ENCODE measurements at regions not wholly inside any gene's neighbourhood (a gene's known extent, or its start where the extent isn't known, plus 50 kb on each side); places are given as distances from the start of the nearest gene placed in this dataset.
"Not testable (repeated sequence)": the region's sequence is repeated elsewhere in the genome, so short reads cannot be mapped to it uniquely, and the experiment has no call there.

DNA sequence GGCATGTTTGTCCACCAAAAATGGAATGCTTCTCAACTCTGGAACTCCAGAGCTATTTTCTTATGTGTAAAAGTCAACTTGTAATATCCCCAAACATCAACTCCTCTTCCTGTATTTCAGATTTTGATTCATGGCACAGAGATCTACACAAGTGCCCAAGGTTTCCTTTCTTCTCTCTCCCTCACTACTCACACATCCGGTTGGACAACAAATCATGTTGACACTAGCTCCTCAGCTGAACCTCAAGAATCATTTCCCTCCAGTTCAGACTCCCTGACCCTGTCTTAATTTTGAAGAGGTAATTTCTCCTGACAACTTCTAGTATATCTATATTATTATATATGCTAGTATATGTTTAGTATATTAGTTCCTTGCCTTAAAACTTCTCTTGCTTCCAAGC, 485.4 kb upstream of the CCDC196 start:
- FAIRE-seq, result no peak
- TF ChIP-seq POLR2A (IDR thresholded peaks at IDR 0.05; ENCODE audit: low read depth, low read length), result no peak
- TF ChIP-seq TAF1 (IDR thresholded peaks at IDR 0.05; ENCODE audit: low read depth, low read length), result no peak
- no peak for TF ChIP-seq PAX5 (IDR thresholded peaks at IDR 0.05; ENCODE audit: insufficient read depth, low read length, severe bottlenecking)
- TF ChIP-seq SPI1 (IDR thresholded peaks at IDR 0.05; ENCODE audit: low read depth, low read length), result no peak
- no peak for TF ChIP-seq POLR2AphosphoS5 (IDR thresholded peaks at IDR 0.05; ENCODE audit: low read depth, low read length)
- no peak for TF ChIP-seq POU2F2 (IDR thresholded peaks at IDR 0.05; ENCODE audit: low read depth, low read length)
- no peak for DNase-seq (ENCODE audit: insufficient read length, low spot score)

- TF ChIP-seq POU2F2 (IDR thresholded peaks at IDR 0.05; ENCODE audit: low read depth, low read length) (no peak), POLR2A (IDR thresholded peaks at IDR 0.05; ENCODE audit: low read depth, low read length) (no peak), SPI1 (IDR thresholded peaks at IDR 0.05; ENCODE audit: low read depth, low read length) (no peak), TAF1 (IDR thresholded peaks at IDR 0.05; ENCODE audit: low read depth, low read length) (no peak), POLR2AphosphoS5 (IDR thresholded peaks at IDR 0.05; ENCODE audit: low read depth, low read length) (no peak), PAX5 (IDR thresholded peaks at IDR 0.05; ENCODE audit: insufficient read depth, low read length, severe bottlenecking) (no peak)
- FAIRE-seq (no peak), DNase-seq (ENCODE audit: insufficient read length, low spot score) (no peak)
Observed at GRCh38 chr14:66001356-66001755, 484.8 kb upstream of the CCDC196 start.

- FAIRE-seq (no peak), DNase-seq (ENCODE audit: insufficient read length, low spot score) (no peak)
- TF ChIP-seq PAX5 (IDR thresholded peaks at IDR 0.05; ENCODE audit: insufficient read depth, low read length, severe bottlenecking) (no peak), POLR2A (IDR thresholded peaks at IDR 0.05; ENCODE audit: low read depth, low read length) (no peak), SPI1 (IDR thresholded peaks at IDR 0.05; ENCODE audit: low read depth, low read length) (no peak), POLR2AphosphoS5 (IDR thresholded peaks at IDR 0.05; ENCODE audit: low read depth, low read length) (no peak), TAF1 (IDR thresholded peaks at IDR 0.05; ENCODE audit: low read depth, low read length) (no peak), POU2F2 (IDR thresholded peaks at IDR 0.05; ENCODE audit: low read depth, low read length) (no peak)
Observed at GRCh38 chr14:66003082-66003730, 483.0 kb upstream of the CCDC196 start.

- no peak for DNase-seq (ENCODE audit: insufficient read length, low spot score)
- no peak for FAIRE-seq
- no peak for TF ChIP-seq POLR2A (IDR thresholded peaks at IDR 0.05; ENCODE audit: low read depth, low read length)
- no peak for TF ChIP-seq PAX5 (IDR thresholded peaks at IDR 0.05; ENCODE audit: insufficient read depth, low read length, severe bottlenecking)
- TF ChIP-seq POU2F2 (IDR thresholded peaks at IDR 0.05; ENCODE audit: low read depth, low read length), result no peak
- TF ChIP-seq POLR2AphosphoS5 (IDR thresholded peaks at IDR 0.05; ENCODE audit: low read depth, low read length), result no peak
- TF ChIP-seq TAF1 (IDR thresholded peaks at IDR 0.05; ENCODE audit: low read depth, low read length), result no peak
- TF ChIP-seq SPI1 (IDR thresholded peaks at IDR 0.05; ENCODE audit: low read depth, low read length), result no peak
Observed at GRCh38 chr14:66005900-66006434, 480.2 kb upstream of the CCDC196 start.

GRCh38 chr14:66008631-66009030, 477.5 kb upstream of the CCDC196 start:
- FAIRE-seq (no peak), DNase-seq (ENCODE audit: insufficient read length, low spot score) (no peak)
- TF ChIP-seq SPI1 (IDR thresholded peaks at IDR 0.05; ENCODE audit: low read depth, low read length) (no peak), POU2F2 (IDR thresholded peaks at IDR 0.05; ENCODE audit: low read depth, low read length) (no peak), PAX5 (IDR thresholded peaks at IDR 0.05; ENCODE audit: insufficient read depth, low read length, severe bottlenecking) (no peak), POLR2A (IDR thresholded peaks at IDR 0.05; ENCODE audit: low read depth, low read length) (no peak), TAF1 (IDR thresholded peaks at IDR 0.05; ENCODE audit: low read depth, low read length) (no peak), POLR2AphosphoS5 (IDR thresholded peaks at IDR 0.05; ENCODE audit: low read depth, low read length) (no peak)

- FAIRE-seq (no peak), DNase-seq (ENCODE audit: insufficient read length, low spot score) (no peak)
- TF ChIP-seq TAF1 (IDR thresholded peaks at IDR 0.05; ENCODE audit: low read depth, low read length) (no peak), SPI1 (IDR thresholded peaks at IDR 0.05; ENCODE audit: low read depth, low read length) (no peak), POU2F2 (IDR thresholded peaks at IDR 0.05; ENCODE audit: low read depth, low read length) (no peak), PAX5 (IDR thresholded peaks at IDR 0.05; ENCODE audit: insufficient read depth, low read length, severe bottlenecking) (no peak), POLR2AphosphoS5 (IDR thresholded peaks at IDR 0.05; ENCODE audit: low read depth, low read length) (no peak)
Observed at GRCh38 chr14:66009089-66009488, 477.1 kb upstream of the CCDC196 start.

DNA sequence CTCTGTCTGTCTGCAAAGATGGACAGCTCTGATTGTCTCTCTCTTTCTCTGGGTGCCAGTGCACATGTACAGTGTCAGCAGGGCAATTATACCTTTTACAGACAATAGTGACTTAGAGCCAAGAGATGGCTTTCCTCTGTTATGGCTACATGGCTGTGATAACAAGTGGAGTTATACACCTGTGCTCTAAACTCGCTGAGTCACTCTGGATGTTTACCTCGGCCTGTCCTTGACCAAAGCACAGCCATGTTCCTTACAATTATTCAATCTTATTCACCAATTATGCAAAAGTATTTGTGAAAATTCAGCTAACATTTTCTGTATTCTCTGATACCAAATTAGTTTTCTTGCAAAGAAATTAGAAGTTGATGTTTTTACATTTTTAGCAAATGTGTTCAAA, 475.5 kb upstream of the CCDC196 start:
- FAIRE-seq (no peak), DNase-seq (ENCODE audit: insufficient read length, low spot score) (no peak)
- no peak for TF ChIP-seq SPI1 (IDR thresholded peaks at IDR 0.05; ENCODE audit: low read depth, low read length)
- TF ChIP-seq TAF1 (IDR thresholded peaks at IDR 0.05; ENCODE audit: low read depth, low read length), result no peak
- TF ChIP-seq POU2F2 (IDR thresholded peaks at IDR 0.05; ENCODE audit: low read depth, low read length), result no peak
- no peak for TF ChIP-seq POLR2AphosphoS5 (IDR thresholded peaks at IDR 0.05; ENCODE audit: low read depth, low read length)
- no peak for TF ChIP-seq POLR2A (IDR thresholded peaks at IDR 0.05; ENCODE audit: low read depth, low read length)
- TF ChIP-seq PAX5 (IDR thresholded peaks at IDR 0.05; ENCODE audit: insufficient read depth, low read length, severe bottlenecking), result no peak

DNA sequence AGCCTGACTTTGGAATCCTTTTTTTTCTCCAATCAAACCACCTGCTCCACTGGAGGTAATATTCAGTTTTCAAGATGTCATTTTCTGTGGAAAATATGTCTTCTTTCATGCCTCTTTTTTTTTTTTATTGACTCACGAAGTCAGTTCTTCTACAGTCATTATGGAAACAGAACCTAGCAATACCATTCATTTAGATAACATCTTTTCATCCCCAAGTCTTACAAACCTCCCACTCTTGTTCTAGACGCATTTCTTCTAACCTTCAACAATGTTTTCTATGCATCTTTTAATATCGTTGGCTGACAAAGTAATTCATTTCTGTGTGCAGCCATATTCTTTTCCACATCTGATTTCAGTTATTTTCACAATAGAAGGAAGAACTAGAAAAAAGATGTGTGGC, 474.3 kb upstream of the CCDC196 start:
- no peak for FAIRE-seq
- no peak for DNase-seq (ENCODE audit: insufficient read length, low spot score)

GRCh38 chr14:66013607-66014006, 472.6 kb upstream of the CCDC196 start:
- FAIRE-seq; DNase-seq (ENCODE audit: insufficient read length, low spot score): not testable (repeated sequence)

More for the DNA sequence above, 474.3 kb upstream of the CCDC196 start:
- TF ChIP-seq PAX5 (IDR thresholded peaks at IDR 0.05; ENCODE audit: insufficient read depth, low read length, severe bottlenecking) (no peak), POLR2AphosphoS5 (IDR thresholded peaks at IDR 0.05; ENCODE audit: low read depth, low read length) (no peak), TAF1 (IDR thresholded peaks at IDR 0.05; ENCODE audit: low read depth, low read length) (no peak), SPI1 (IDR thresholded peaks at IDR 0.05; ENCODE audit: low read depth, low read length) (no peak), POU2F2 (IDR thresholded peaks at IDR 0.05; ENCODE audit: low read depth, low read length) (no peak), POLR2A (IDR thresholded peaks at IDR 0.05; ENCODE audit: low read depth, low read length) (no peak)

Measured in GM12891 (cell line).